ENCODE measurements at regions not wholly inside any gene's neighbourhood (a gene's known extent, or its start where the extent isn't known, plus 50 kb on each side); places are given as distances from the start of the nearest gene placed in this dataset.

GRCh38 chr3:184455991-184456390, 76.1 kb downstream of the CHRD start:
- TF ChIP-seq EZH2phosphoT487 (IDR thresholded peaks at IDR 0.05; ENCODE audit: low read length) (no peak), EZH2 (optimal IDR thresholded peaks at IDR 0.05; ENCODE audit: low read depth, low read length) (no peak)
- TF ChIP-seq, protein P1, sequence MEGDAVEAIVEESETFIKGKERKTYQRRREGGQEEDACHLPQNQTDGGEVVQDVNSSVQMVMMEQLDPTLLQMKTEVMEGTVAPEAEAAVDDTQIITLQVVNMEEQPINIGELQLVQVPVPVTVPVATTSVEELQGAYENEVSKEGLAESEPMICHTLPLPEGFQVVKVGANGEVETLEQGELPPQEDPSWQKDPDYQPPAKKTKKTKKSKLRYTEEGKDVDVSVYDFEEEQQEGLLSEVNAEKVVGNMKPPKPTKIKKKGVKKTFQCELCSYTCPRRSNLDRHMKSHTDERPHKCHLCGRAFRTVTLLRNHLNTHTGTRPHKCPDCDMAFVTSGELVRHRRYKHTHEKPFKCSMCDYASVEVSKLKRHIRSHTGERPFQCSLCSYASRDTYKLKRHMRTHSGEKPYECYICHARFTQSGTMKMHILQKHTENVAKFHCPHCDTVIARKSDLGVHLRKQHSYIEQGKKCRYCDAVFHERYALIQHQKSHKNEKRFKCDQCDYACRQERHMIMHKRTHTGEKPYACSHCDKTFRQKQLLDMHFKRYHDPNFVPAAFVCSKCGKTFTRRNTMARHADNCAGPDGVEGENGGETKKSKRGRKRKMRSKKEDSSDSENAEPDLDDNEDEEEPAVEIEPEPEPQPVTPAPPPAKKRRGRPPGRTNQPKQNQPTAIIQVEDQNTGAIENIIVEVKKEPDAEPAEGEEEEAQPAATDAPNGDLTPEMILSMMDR (IDR thresholded peaks at IDR 0.05; ENCODE audit: low read length), result no peak

All from MM.1S (cell line).